ENCODE measurements at regions not wholly inside any gene's neighbourhood (a gene's known extent, or its start where the extent isn't known, plus 50 kb on each side); places are given as distances from the start of the nearest gene placed in this dataset.

GRCh38 chr2:7931808-7932207 lies 750.0 kb upstream of the ID2 start (continued):
- TF ChIP-seq CBX3 (IDR thresholded peaks at IDR 0.05; ENCODE audit: low read depth) (no peak), ZBTB33 (IDR thresholded peaks at IDR 0.05; ENCODE audit: extremely low read depth, insufficient replicate concordance, low read length) (no peak)

DNA sequence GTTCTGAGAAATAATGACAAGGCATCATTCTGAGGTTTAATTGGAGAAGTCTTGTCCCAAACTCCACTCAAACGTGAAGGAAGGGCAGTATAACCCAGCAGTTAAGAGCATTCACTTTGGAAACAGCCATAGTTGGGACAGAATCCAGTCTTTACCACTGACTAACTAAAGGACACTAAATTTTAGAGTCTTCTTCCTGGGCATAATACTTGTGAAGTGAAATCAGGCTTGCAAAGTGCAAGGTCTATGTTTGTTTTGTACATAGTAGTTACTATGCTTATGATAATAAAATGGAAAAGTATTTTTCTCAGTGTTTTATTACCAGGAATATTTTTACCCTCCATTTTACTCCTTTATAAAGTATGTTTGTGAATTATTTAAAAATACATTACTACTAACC lies 748.2 kb upstream of the ID2 start:
- H3K36me3 ChIP-seq (ENCODE audit: control insufficient read depth in 1 of 2, insufficient read depth in 2 of 2, low read length in 2 of 2) = no peaks in the 10 kb centered on the region
- no peak overlapping the region for H3K4me3 ChIP-seq (replicated peaks in 1 of 2; ENCODE audit: low read depth in 1 of 2, low read length in 2 of 2)
- POLR2A ChIA-PET = no interaction called here
- H3K27me3 ChIP-seq (ENCODE audit: insufficient read depth, low read length) = peaks cover 12% of the 10 kb centered on the region; the same call in 1 of the 2 replicates
- no peaks in the 10 kb centered on the region for H3K9me2 ChIP-seq (ENCODE audit: insufficient read depth)
- no TSS peak for BruUV-seq (replicated peaks)
- intact Hi-C loops (cut with micrococcal nuclease) = no loop called here
- H3K9me3 ChIP-seq (ENCODE audit: control insufficient read depth in 1 of 2, insufficient read depth in 1 of 2, low read depth in 1 of 2, low read length in 2 of 2) = no peaks in the 10 kb centered on the region
- H3K79me2 ChIP-seq (ENCODE audit: insufficient read depth, low read length) = no peaks in the 10 kb centered on the region
- no peaks in the 10 kb centered on the region for H3K4me1 ChIP-seq (ENCODE audit: control insufficient read depth in 1 of 2, insufficient read depth in 2 of 2, low read length in 2 of 2)
- DNase-seq (ENCODE audit: low read depth, low spot score) = no peak
- no peaks in the 10 kb centered on the region for H4K20me1 ChIP-seq (ENCODE audit: insufficient read depth)
- TF ChIP-seq SP1 (IDR thresholded peaks at IDR 0.05; ENCODE audit: low read depth) (no peak), SRF (IDR thresholded peaks at IDR 0.05; ENCODE audit: low read depth) (no peak), JUND (IDR thresholded peaks at IDR 0.05) (no peak), ZFX (IDR thresholded peaks at IDR 0.05) (no peak), ELF1 (IDR thresholded peaks at IDR 0.05; ENCODE audit: borderline replicate concordance, low read depth) (no peak), RAD21 (IDR thresholded peaks at IDR 0.05; ENCODE audit: low read depth) (no peak), POLR2A (IDR thresholded peaks at IDR 0.05; ENCODE audit: borderline replicate concordance, extremely low read depth, insufficient read depth, insufficient read length) (no peak), CTCF (IDR thresholded peaks at IDR 0.05 in 2 of 3, conservative IDR thresholded peaks at IDR 0.05 in 1 of 3; ENCODE audit: borderline replicate concordance in 1 of 3, insufficient read depth in 1 of 3, low read depth in 2 of 3, low read length in 2 of 3) (no peak), TCF7L2 (IDR thresholded peaks at IDR 0.05; ENCODE audit: borderline replicate concordance, extremely low read depth, insufficient read depth, insufficient read length) (no peak), YY1 (IDR thresholded peaks at IDR 0.05; ENCODE audit: extremely low read depth, insufficient replicate concordance, low read depth, low read length) (no peak), ATF3 (IDR thresholded peaks at IDR 0.05) (no peak), REST (IDR thresholded peaks at IDR 0.05; ENCODE audit: low read depth) (no peak), CBX3 (IDR thresholded peaks at IDR 0.05; ENCODE audit: low read depth) (no peak), SIN3A (IDR thresholded peaks at IDR 0.05; ENCODE audit: low read depth) (no peak), POLR2AphosphoS5 (IDR thresholded peaks at IDR 0.05; ENCODE audit: low read depth, low read length) (no peak), EZH2phosphoT487 (IDR thresholded peaks at IDR 0.05; ENCODE audit: borderline replicate concordance) (no peak), ZNF274 (IDR thresholded peaks at IDR 0.05; ENCODE audit: low read depth, low read length) (no peak), CEBPB (IDR thresholded peaks at IDR 0.05; ENCODE audit: low read depth) (no peak), EGR1 (IDR thresholded peaks at IDR 0.05; ENCODE audit: low read depth) (no peak)
- CTCF ChIA-PET = no interaction called here
- no peak overlapping the region for H3K4me2 ChIP-seq (ENCODE audit: low read length)
- RAD21 ChIA-PET (ENCODE audit: low non-redundant PET in 1 of 2, low total read pairs in 2 of 2, uncharacterized antibody in 2 of 2, unreplicated experiment in 2 of 2) = no interaction called here
- no peak overlapping the region for H3K27ac ChIP-seq (ENCODE audit: low read depth, low read length)
- H2AFZ ChIP-seq (ENCODE audit: low read depth, low read length, poor library complexity, severe bottlenecking) = no peak overlapping the region
- no peak overlapping the region for H3K9ac ChIP-seq (ENCODE audit: low read length)
- ATAC-seq = no peak
